ENCODE measurements at regions not wholly inside any gene's neighbourhood (a gene's known extent, or its start where the extent isn't known, plus 50 kb on each side); places are given as distances from the start of the nearest gene placed in this dataset.

GRCh38 chr16:5446623-5447240 is 349.1 kb upstream of the EEF2KMT start:
- Histone ChIP-seq H3K4me2 (ENCODE audit: low read length) (no peak overlapping the region), H3K9me3 (ENCODE audit: control insufficient read depth, insufficient read depth, low read length) (peaks cover 6% of the 10 kb centered on the region; the same call in 1 of the 2 replicates), H3K36me3 (ENCODE audit: control insufficient read depth, low read length) (no peaks in the 10 kb centered on the region), H4K20me1 (ENCODE audit: control insufficient read depth, insufficient read depth, low read depth, low read length) (no peaks in the 10 kb centered on the region), H3K79me2 (ENCODE audit: control insufficient read depth, low read length) (no peaks in the 10 kb centered on the region), H3K27me3 (ENCODE audit: control insufficient read depth, low read length) (no peaks in the 10 kb centered on the region), H3K27ac (ENCODE audit: low read depth, low read length) (no peak overlapping the region), H3K4me1 (ENCODE audit: control insufficient read depth, low read length) (no peaks in the 10 kb centered on the region), H3F3A (ENCODE audit: control insufficient read depth, insufficient read depth) (no peaks in the 10 kb centered on the region), H3K4me3 (ENCODE audit: low read length) (no peak overlapping the region), H3K9me2 (replicated peaks; ENCODE audit: control insufficient read depth, low read length) (no peaks in the 10 kb centered on the region; the same call in 1 of the 2 replicates)
- no peak for TF ChIP-seq EZH2phosphoT487 (IDR thresholded peaks at IDR 0.05; ENCODE audit: borderline replicate concordance, low read length)

GRCh38 chr16:5444189-5444588 is 346.6 kb upstream of the EEF2KMT start:
- Histone ChIP-seq H3K9me3 (ENCODE audit: control insufficient read depth, insufficient read depth, low read length) (peaks cover 6% of the 10 kb centered on the region; the same call in 1 of the 2 replicates), H3K27ac (ENCODE audit: low read depth, low read length) (no peak overlapping the region), H3K9me2 (replicated peaks; ENCODE audit: control insufficient read depth, low read length) (no peaks in the 10 kb centered on the region; the same call in 1 of the 2 replicates), H3K4me2 (ENCODE audit: low read length) (no peak overlapping the region), H4K20me1 (ENCODE audit: control insufficient read depth, insufficient read depth, low read depth, low read length) (no peaks in the 10 kb centered on the region), H3K36me3 (ENCODE audit: control insufficient read depth, low read length) (no peaks in the 10 kb centered on the region), H3K79me2 (ENCODE audit: control insufficient read depth, low read length) (no peaks in the 10 kb centered on the region), H3K4me3 (ENCODE audit: low read length) (no peak overlapping the region), H3F3A (ENCODE audit: control insufficient read depth, insufficient read depth) (no peaks in the 10 kb centered on the region), H3K27me3 (ENCODE audit: control insufficient read depth, low read length) (no peaks in the 10 kb centered on the region), H3K4me1 (ENCODE audit: control insufficient read depth, low read length) (no peaks in the 10 kb centered on the region)
- TF ChIP-seq CTCF (IDR thresholded peaks at IDR 0.05; ENCODE audit: low read depth, low read length, poor library complexity, severe bottlenecking): no peak
- TF ChIP-seq EZH2phosphoT487 (IDR thresholded peaks at IDR 0.05; ENCODE audit: borderline replicate concordance, low read length): no peak

GRCh38 chr16:5442986-5443385 is 345.4 kb upstream of the EEF2KMT start:
- Histone ChIP-seq H3K9me3 (ENCODE audit: control insufficient read depth, insufficient read depth, low read length) (peaks cover 4% of the 10 kb centered on the region; the same call in 1 of the 2 replicates), H3K4me3 (ENCODE audit: low read length) (no peak overlapping the region), H3K79me2 (ENCODE audit: control insufficient read depth, low read length) (no peaks in the 10 kb centered on the region), H3F3A (ENCODE audit: control insufficient read depth, insufficient read depth) (no peaks in the 10 kb centered on the region), H3K27ac (ENCODE audit: low read depth, low read length) (no peak overlapping the region), H3K27me3 (ENCODE audit: control insufficient read depth, low read length) (no peaks in the 10 kb centered on the region), H4K20me1 (ENCODE audit: control insufficient read depth, insufficient read depth, low read depth, low read length) (no peaks in the 10 kb centered on the region), H3K4me2 (ENCODE audit: low read length) (no peak overlapping the region), H3K4me1 (ENCODE audit: control insufficient read depth, low read length) (no peaks in the 10 kb centered on the region), H3K36me3 (ENCODE audit: control insufficient read depth, low read length) (no peaks in the 10 kb centered on the region), H3K9me2 (replicated peaks; ENCODE audit: control insufficient read depth, low read length) (no peaks in the 10 kb centered on the region; the same call in 1 of the 2 replicates)
- TF ChIP-seq CTCF (IDR thresholded peaks at IDR 0.05; ENCODE audit: low read depth, low read length, poor library complexity, severe bottlenecking) (no peak), EZH2phosphoT487 (IDR thresholded peaks at IDR 0.05; ENCODE audit: borderline replicate concordance, low read length) (no peak)

- Histone ChIP-seq H3K79me2 (ENCODE audit: control insufficient read depth, low read length) (no peaks in the 10 kb centered on the region), H3K4me3 (ENCODE audit: low read length) (no peak overlapping the region), H3K27me3 (ENCODE audit: control insufficient read depth, low read length) (no peaks in the 10 kb centered on the region), H3K36me3 (ENCODE audit: control insufficient read depth, low read length) (no peaks in the 10 kb centered on the region), H3F3A (ENCODE audit: control insufficient read depth, insufficient read depth) (no peaks in the 10 kb centered on the region), H3K27ac (ENCODE audit: low read depth, low read length) (no peak overlapping the region), H3K4me1 (ENCODE audit: control insufficient read depth, low read length) (no peaks in the 10 kb centered on the region), H3K9me3 (ENCODE audit: control insufficient read depth, insufficient read depth, low read length) (no peaks in the 10 kb centered on the region), H3K9me2 (replicated peaks; ENCODE audit: control insufficient read depth, low read length) (no peaks in the 10 kb centered on the region; the same call in 1 of the 2 replicates), H4K20me1 (ENCODE audit: control insufficient read depth, insufficient read depth, low read depth, low read length) (no peaks in the 10 kb centered on the region), H3K4me2 (ENCODE audit: low read length) (no peak overlapping the region)
- no peak for TF ChIP-seq CTCF (IDR thresholded peaks at IDR 0.05; ENCODE audit: low read depth, low read length, poor library complexity, severe bottlenecking)
- no peak for TF ChIP-seq EZH2phosphoT487 (IDR thresholded peaks at IDR 0.05; ENCODE audit: borderline replicate concordance, low read length)
Observed at GRCh38 chr16:5442054-5442453, 344.5 kb upstream of the EEF2KMT start.
